Sigmoid colon (tissue), 3 donors: ENCODE measurements at regions not wholly inside any gene's neighbourhood (a gene's known extent, or its start where the extent isn't known, plus 50 kb on each side); places are given as distances from the start of the nearest gene placed in this dataset.

Experiments used
- CTCF ChIP-seq, 4 experiments: fragments of 450-650 bp in 3 of 4; fragments of 200-600 bp in 1 of 4; IDR thresholded peaks; one replicate each; pipeline ENCODE4 v1.5.1; 2016 to 2019; ENCODE audit warnings: antibody characterized with exemption in 4 of 4, mild to moderate bottlenecking in 3 of 4, moderate library complexity in 2 of 4
- POLR2A ChIP-seq, 2 donors: fragments of 450-650 bp; IDR thresholded peaks; one replicate each; pipeline ENCODE4 v1.6.1; 2016; ENCODE audit warnings: antibody characterized with exemption in 2 of 2, mild to moderate bottlenecking in 2 of 2, moderate library complexity in 2 of 2

- TF ChIP-seq CTCF (IDR thresholded peaks at IDR 0.05) = no peak
- TF ChIP-seq POLR2A (IDR thresholded peaks at IDR 0.05) = no peak
These were observed 320.8 kb upstream of the ITGA1 start for GRCh38 chr5:52466749-52467520.
